HUDEP-2 (cell line): ENCODE measurements at regions not wholly inside any gene's neighbourhood (a gene's known extent, or its start where the extent isn't known, plus 50 kb on each side); places are given as distances from the start of the nearest gene placed in this dataset.
A peak's percentile ranks its signal among the peaks of the same experiment; 100 is the strongest.
"Not testable (repeated sequence)": the region's sequence is repeated elsewhere in the genome, so short reads cannot be mapped to it uniquely, and the experiment has no call there.

ENCODE experiments used
- DNase-seq, 76 experiments: peaks; one replicate each; lab custom pipeline; 2025; ENCODE audit not compliant: unreplicated experiment in 76 of 76; lab: John Stamatoyannopoulos, UW

GRCh38 chr6:20023549-20024315 lies 186.6 kb downstream of the ID4 start:
- DNase-seq: not testable (repeated sequence)

- DNase-seq: no peak
Measured at GRCh38 chr6:20024316-20024673, 187.1 kb downstream of the ID4 start.

GRCh38 chr6:20024978-20025377 lies 187.3 kb downstream of the MBOAT1 start:
- no peak for DNase-seq

- DNase-seq: no peak
Measured at GRCh38 chr6:20025681-20026080, 186.6 kb downstream of the MBOAT1 start.

DNA sequence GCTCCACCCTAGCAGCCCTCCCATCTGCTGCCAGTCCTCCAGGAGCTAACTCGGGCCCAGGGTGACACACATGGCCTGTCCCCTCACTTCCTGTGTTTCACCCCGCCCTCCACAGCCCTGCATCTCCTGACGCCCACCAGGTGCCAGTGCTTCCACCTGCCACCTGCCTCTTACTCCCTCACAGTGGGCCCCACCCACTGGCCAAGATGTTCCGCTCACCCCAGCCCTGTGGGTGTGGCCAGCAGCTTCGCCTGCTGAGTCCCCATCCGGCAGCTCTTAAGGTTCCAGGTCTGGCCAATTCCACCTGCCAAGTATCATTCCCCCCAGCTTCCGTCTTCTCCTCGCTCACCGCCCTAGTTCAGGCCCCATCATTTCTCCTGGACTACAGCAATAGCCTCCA lies 184.1 kb downstream of the MBOAT1 start:
- DNase-seq: no peak

GRCh38 chr6:20028562-20028961 lies 183.7 kb downstream of the MBOAT1 start:
- DNase-seq: no peak

DNA sequence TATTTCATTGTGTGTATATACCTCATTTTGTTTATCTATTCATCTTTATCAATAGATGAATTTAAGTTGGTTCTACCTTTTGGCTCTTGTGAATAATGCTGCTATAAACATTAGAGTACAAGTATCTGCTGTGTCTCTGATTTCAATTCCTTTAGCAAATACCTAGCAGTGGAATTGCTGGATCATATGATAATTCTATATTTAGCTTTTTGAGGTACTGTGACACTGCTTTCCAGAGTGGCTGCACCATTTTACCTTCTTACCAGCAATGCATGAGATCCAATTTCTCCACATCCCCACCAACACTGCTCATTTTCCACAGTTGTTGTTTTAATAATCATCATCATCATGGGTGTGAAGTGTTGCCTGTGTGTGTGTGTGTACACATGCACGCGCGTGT lies 182.3 kb downstream of the MBOAT1 start:
- DNase-seq: no peak

- DNase-seq: no peak
Measured at GRCh38 chr6:20031342-20031741, 180.9 kb downstream of the MBOAT1 start.

DNA sequence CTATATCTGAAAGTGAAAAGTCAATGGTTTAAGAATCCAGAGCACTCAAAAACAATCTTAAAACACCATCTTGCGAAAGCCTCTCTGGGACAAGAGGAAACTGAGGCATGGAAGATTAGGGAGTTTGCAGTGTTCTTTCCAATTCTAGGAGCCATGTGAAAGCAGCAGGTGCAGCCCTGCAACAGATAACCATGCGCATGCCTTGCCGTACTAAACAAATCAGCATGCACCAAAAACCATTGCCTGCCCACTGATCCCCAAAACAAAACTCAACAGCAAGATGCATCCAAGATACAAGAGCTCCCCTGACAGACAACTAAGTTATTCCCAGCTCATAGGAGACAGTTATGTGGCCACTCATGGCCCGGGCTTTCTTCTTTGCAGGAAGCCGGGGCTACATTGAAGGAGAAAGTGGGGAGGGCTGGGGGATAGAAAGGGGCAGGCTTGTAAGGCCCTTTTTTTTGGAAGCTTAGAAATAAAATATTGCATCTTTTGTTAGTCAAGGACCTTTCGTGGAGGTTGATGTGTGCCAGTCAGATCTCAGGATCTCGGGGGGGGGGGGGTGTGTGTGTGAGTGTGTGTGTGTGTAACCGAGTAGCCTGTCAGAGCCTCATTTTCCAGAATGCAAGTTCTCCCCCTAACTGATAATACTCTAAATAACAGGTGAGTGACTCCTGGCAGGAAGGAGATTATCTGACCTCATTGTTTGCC lies 178.4 kb downstream of the MBOAT1 start:
- peak in 19 of 76 experiments; percentile 9 to 68 (median 44) for DNase-seq

DNA sequence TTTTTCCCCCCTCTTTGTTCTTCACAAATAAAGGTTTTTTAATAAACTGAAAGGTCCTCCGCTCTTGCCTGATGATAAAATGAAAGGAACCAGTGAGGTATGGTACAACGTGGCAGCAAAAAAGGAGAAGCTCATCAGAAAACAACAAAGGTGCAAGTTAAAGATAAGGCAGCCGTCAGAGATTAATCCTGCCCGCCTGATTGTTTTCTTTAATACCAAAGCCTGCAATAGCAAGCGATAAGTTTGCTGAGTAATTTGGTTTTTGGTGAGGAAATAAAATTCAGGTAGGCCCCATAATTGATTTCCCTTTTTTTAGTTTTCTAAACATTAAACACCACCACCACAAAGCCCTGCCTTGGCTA lies 177.9 kb downstream of the MBOAT1 start:
- DNase-seq: peak in 60 of 76 experiments; percentile 12 to 93 (median 69)

- DNase-seq: no peak
Measured at GRCh38 chr6:20036141-20036677, 176.1 kb downstream of the MBOAT1 start.

GRCh38 chr6:20038410-20039204 lies 173.7 kb downstream of the MBOAT1 start:
- no peak for DNase-seq

DNA sequence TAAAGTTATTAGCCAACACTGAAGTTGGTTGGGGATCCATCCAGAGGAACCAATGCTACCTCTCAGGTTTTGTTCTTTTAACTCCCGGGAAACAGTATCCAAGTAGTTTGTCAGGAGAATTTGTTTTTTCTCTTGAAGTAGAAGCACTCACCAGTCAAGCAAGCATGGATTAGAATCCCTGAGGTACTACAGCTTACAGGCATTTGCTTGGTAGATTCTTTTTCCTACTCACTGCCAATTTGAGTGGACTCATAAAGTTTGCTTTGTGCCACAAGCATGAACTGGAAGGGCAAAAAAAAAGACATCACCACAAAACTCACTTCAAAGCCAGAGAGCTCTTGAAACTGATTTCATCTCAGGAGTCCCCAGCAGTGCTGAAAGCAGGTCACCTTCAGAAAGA lies 167.4 kb downstream of the MBOAT1 start:
- DNase-seq: no peak
